GM23248 (cell line): ENCODE measurements at regions not wholly inside any gene's neighbourhood (a gene's known extent, or its start where the extent isn't known, plus 50 kb on each side); places are given as distances from the start of the nearest gene placed in this dataset.

ENCODE experiments used
- DNase-seq: peaks from one replicate; pipeline ENCODE4 v3.0.0-alpha.2; 2015
- H2AFZ ChIP-seq: fragments of 200-600 bp; sonication (generic); 2 replicates; pipeline ENCODE4 v1.6.1; 2016; ENCODE audit warnings: antibody characterized with exemption
- H3F3A ChIP-seq: fragments of 200-600 bp; sonication (generic); 2 replicates; pipeline ENCODE4 v1.6.1; 2016; ENCODE audit warnings: mild to moderate bottlenecking, antibody characterized with exemption, mixed run types; ENCODE audit not compliant: insufficient read depth
- H3K27ac ChIP-seq: fragments of 200-600 bp; sonication (generic); 2 replicates; pipeline ENCODE4 v1.5.1; 2016; ENCODE audit warnings: mild to moderate bottlenecking
- H3K27me3 ChIP-seq: fragments of 200-600 bp; sonication (generic); replicated peaks from 2 replicates; pipeline ENCODE4 v1.6.1; 2016; ENCODE audit warnings: mild to moderate bottlenecking; ENCODE audit not compliant: insufficient read depth
- H3K36me3 ChIP-seq: fragments of 200-600 bp; sonication (generic); 2 replicates; pipeline ENCODE4 v1.6.1; 2016; ENCODE audit warnings: low read depth, mild to moderate bottlenecking
- H3K4me1 ChIP-seq: fragments of 200-600 bp; sonication (generic); 2 replicates; pipeline ENCODE4 v1.6.1; 2016; ENCODE audit warnings: mild to moderate bottlenecking; ENCODE audit not compliant: insufficient read depth
- H3K4me2 ChIP-seq: fragments of 200-600 bp; sonication (generic); one replicate; pipeline ENCODE4 v1.6.1; 2016; ENCODE audit warnings: mild to moderate bottlenecking; ENCODE audit not compliant: unreplicated experiment
- H3K4me3 ChIP-seq: fragments of 200-600 bp; sonication (generic); 2 replicates; pipeline ENCODE4 v1.5.1; 2016; ENCODE audit warnings: mild to moderate bottlenecking
- H3K79me2 ChIP-seq: fragments of 200-600 bp; sonication (generic); 2 replicates; pipeline ENCODE4 v1.6.1; 2016; ENCODE audit warnings: mild to moderate bottlenecking; ENCODE audit not compliant: insufficient read depth
- H3K9ac ChIP-seq: fragments of 200-600 bp; sonication (generic); 2 replicates; pipeline ENCODE4 v1.6.1; 2016; ENCODE audit warnings: mild to moderate bottlenecking
- H3K9me2 ChIP-seq: fragments of 200-600 bp; sonication (generic); 2 replicates; pipeline ENCODE4 v1.6.1; 2016; ENCODE audit warnings: mixed run types, mild to moderate bottlenecking, moderate library complexity; ENCODE audit not compliant: insufficient read depth
- H3K9me3 ChIP-seq: fragments of 200-600 bp; sonication (generic); one replicate; pipeline ENCODE4 v1.6.1; 2017; ENCODE audit warnings: low read depth
- H4K20me1 ChIP-seq: fragments of 200-600 bp; sonication (generic); 2 replicates; pipeline ENCODE4 v1.6.0; 2016; ENCODE audit not compliant: insufficient read depth
- EZH2 ChIP-seq: fragments of 200-600 bp; sonication (generic); IDR thresholded peaks from 2 replicates; pipeline ENCODE4 v1.6.1; 2018; ENCODE audit warnings: antibody characterized with exemption, mild to moderate bottlenecking; ENCODE audit not compliant: insufficient read depth, poor library complexity, severe bottlenecking
- EZH2phosphoT487 ChIP-seq: fragments of 200-600 bp; sonication (generic); IDR thresholded peaks from 2 replicates; pipeline ENCODE4 v1.6.1; 2018; ENCODE audit warnings: antibody characterized with exemption, moderate library complexity, mild to moderate bottlenecking, low read depth; ENCODE audit not compliant: insufficient read depth
- WGBS, 2 experiments: methylation state at CpG; one replicate each; pipeline ENCODE4 v1.1.6; 2015 to 2017; ENCODE audit warnings: low lambda C conversion rate in 2 of 2, low coverage in 1 of 2; ENCODE audit errors: missing lambda C conversion rate in 2 of 2; 5-methylcytosine and 5-hydroxymethylcytosine counted together
- in situ Hi-C: fragments of 300-500 bp; cut with MboI; formaldehyde crosslinking; loops from 2 replicates; pipeline ENCODE4 v1.15.0; 2020

- Histone ChIP-seq H3K79me2 (no peaks in the 10 kb centered on the region), H2AFZ (no peak overlapping the region), H3K9me2 (no peaks in the 10 kb centered on the region), H3K4me3 (no peak overlapping the region), H3K4me2 (no peak overlapping the region), H3K27ac (no peak overlapping the region), H3K27me3 (peaks cover 18% of the 10 kb centered on the region), H3F3A (no peaks in the 10 kb centered on the region), H3K4me1 (no peaks in the 10 kb centered on the region), H3K9ac (no peak overlapping the region), H3K9me3 (no peaks in the 10 kb centered on the region), H3K36me3 (no peaks in the 10 kb centered on the region), H4K20me1 (no peaks in the 10 kb centered on the region)
- no peak for DNase-seq
- in situ Hi-C loops: no loop called here
- no peak for TF ChIP-seq EZH2phosphoT487
- no peak for TF ChIP-seq EZH2
Observed at GRCh38 chr7:35513828-35514227, 181.1 kb downstream of the HERPUD2 start.

DNA sequence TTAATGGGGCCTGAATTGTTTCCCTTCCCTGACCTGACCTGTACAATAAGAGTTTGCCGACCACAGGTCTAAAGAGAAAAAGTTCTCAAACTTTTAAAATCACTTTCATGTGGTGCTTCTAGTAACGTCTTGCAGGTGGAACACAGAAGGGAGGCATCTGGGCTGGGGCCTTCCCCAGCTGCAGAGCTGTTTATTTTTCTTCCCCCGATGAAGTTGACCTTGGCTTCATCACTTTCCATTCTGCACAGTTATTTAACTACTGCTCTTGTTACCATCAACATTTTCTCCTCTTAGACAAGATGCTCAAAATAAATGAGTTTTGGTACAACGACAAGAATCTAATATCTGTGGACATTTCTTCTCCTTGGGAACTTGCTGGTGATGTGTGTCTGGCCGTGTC lies 181.7 kb downstream of the HERPUD2 start:
- H3K4me2 ChIP-seq: no peak overlapping the region
- no peaks in the 10 kb centered on the region for H3K9me3 ChIP-seq
- H2AFZ ChIP-seq: no peak overlapping the region
- no peaks in the 10 kb centered on the region for H3K9me2 ChIP-seq
- H3K4me3 ChIP-seq: no peak overlapping the region
- H4K20me1 ChIP-seq: no peaks in the 10 kb centered on the region
- no peaks in the 10 kb centered on the region for H3K79me2 ChIP-seq
- TF ChIP-seq EZH2phosphoT487 (no peak), EZH2 (no peak)
- no peaks in the 10 kb centered on the region for H3K36me3 ChIP-seq
- peaks cover 23% of the 10 kb centered on the region for H3K27me3 ChIP-seq
- WGBS, 2 experiments: 2 to 4% methylated on average over 5 of the region's 5 CpGs
- in situ Hi-C loops: no loop called here
- H3F3A ChIP-seq: no peaks in the 10 kb centered on the region
- H3K27ac ChIP-seq: no peak overlapping the region
- no peak overlapping the region for H3K9ac ChIP-seq
- DNase-seq: no peak
- H3K4me1 ChIP-seq: no peaks in the 10 kb centered on the region

- H3K36me3 ChIP-seq: no peaks in the 10 kb centered on the region
- H3K4me1 ChIP-seq: no peaks in the 10 kb centered on the region
- no peak for TF ChIP-seq EZH2phosphoT487
- TF ChIP-seq EZH2: no peak
- no peaks in the 10 kb centered on the region for H3K79me2 ChIP-seq
- no peak overlapping the region for H3K4me2 ChIP-seq
- H3K9ac ChIP-seq: no peak overlapping the region
- H4K20me1 ChIP-seq: no peaks in the 10 kb centered on the region
- no peak overlapping the region for H3K27ac ChIP-seq
- no peak overlapping the region for H2AFZ ChIP-seq
- H3F3A ChIP-seq: no peaks in the 10 kb centered on the region
- H3K27me3 ChIP-seq: peaks cover 27% of the 10 kb centered on the region
- no peak for DNase-seq
- in situ Hi-C loops: no loop called here
- H3K9me3 ChIP-seq: no peaks in the 10 kb centered on the region
- no peaks in the 10 kb centered on the region for H3K9me2 ChIP-seq
- no peak overlapping the region for H3K4me3 ChIP-seq
- 2% methylated on average over 5 of the region's 5 CpGs for WGBS, 2 experiments
Observed at GRCh38 chr7:35512716-35513115, 182.2 kb downstream of the HERPUD2 start.

DNA sequence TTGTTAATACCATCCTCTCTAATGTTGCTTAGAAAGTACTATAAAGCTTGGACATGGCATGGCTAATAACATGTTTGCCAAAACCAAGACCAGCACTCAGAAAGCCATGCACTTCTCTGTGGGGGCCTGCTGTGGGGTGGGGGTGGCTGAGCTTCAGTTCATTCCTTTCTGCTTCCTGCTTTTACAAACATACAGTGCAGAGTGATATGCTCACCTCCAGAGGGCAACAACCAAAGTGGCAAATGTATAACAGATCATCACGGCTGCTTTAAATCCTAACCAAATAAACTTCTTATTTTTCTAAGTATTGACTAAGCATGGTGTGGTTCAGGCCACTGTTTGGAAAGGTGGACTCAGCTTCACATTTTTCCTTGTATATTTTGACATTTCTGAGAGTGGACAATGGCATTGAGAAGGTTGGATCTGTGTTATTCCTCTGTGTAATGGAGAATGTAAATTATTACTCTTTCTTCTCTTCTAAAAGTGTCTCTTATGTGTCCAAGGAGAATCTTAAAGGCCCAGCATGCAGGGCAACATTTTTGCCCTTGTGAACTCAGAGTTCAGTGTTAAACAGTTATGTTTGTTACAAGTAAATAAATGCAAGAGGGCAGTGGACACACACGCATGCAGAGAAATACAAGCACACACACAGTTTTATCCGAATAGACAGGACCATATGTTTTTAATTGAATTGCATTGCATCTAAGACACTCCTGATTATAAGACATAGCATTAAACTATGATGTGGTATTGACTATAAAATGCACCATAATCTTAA lies 186.1 kb downstream of the HERPUD2 start:
- no peak overlapping the region for H3K27ac ChIP-seq
- peaks cover 25% of the 10 kb centered on the region for H3K27me3 ChIP-seq
- H3K4me1 ChIP-seq: no peaks in the 10 kb centered on the region
- H3F3A ChIP-seq: no peaks in the 10 kb centered on the region
- H3K9me3 ChIP-seq: no peaks in the 10 kb centered on the region
- no peak overlapping the region for H3K4me2 ChIP-seq
- in situ Hi-C loops: no loop called here
- TF ChIP-seq EZH2 (no peak), EZH2phosphoT487 (no peak)
- H3K9ac ChIP-seq: no peak overlapping the region
- no peak overlapping the region for H2AFZ ChIP-seq
- no peak for DNase-seq
- no peaks in the 10 kb centered on the region for H4K20me1 ChIP-seq
- H3K4me3 ChIP-seq: no peak overlapping the region
- 34 to 37% methylated on average over 3 of the region's 3 CpGs for WGBS, 2 experiments
- H3K9me2 ChIP-seq: no peaks in the 10 kb centered on the region
- H3K79me2 ChIP-seq: no peaks in the 10 kb centered on the region
- no peaks in the 10 kb centered on the region for H3K36me3 ChIP-seq
